Endothelial cell of umbilical vein (primary cell): ENCODE measurements at regions not wholly inside any gene's neighbourhood (a gene's known extent, or its start where the extent isn't known, plus 50 kb on each side); places are given as distances from the start of the nearest gene placed in this dataset.

Experiments
- BruUV-seq: library from RNA; stranded (reverse); fragments of 400-500 nt; replicated peaks from 2 replicates; lab custom pipeline; 2021; lab: Mats Ljungman, UMichigan
- CTCF ChIA-PET: fragments of 300-600, 350-600 bp; sonication (Branson Sonifier 250); formaldehyde crosslinking; loops from one replicate; lab custom pipeline; 2021; ENCODE audit warnings: antibody characterized with exemption, inconsistent platforms; lab: Charles Lee
- POLR2A ChIA-PET: fragments of 300-600, 350-600 bp; sonication (Branson Sonifier 250); formaldehyde crosslinking; loops from one replicate; lab custom pipeline; 2021; ENCODE audit warnings: antibody characterized with exemption, inconsistent platforms; lab: Charles Lee
- DNase-seq: peaks from one replicate; pipeline ENCODE4 v3.0.0-alpha.2; 2011; ENCODE audit warnings: low read depth, low spot score
- FAIRE-seq: peaks from 2 replicates; lab custom pipeline; 2011; peaks lifted over from hg19 to GRCh38; lab: Jason Lieb, UNC
- H2AFZ ChIP-seq: 2 replicates; pipeline ENCODE4 v1.6.0; 2012; ENCODE audit warnings: low read depth, low read length, control low read depth, inconsistent platforms
- H3K27ac ChIP-seq: 2 replicates; pipeline ENCODE4 v1.5.1; 2011; ENCODE audit warnings: low read depth, mild to moderate bottlenecking, control low read depth, low read length, moderate library complexity; ENCODE audit not compliant: insufficient read depth
- H3K27me3 ChIP-seq, 2 experiments: 2 replicates each; pipeline versions ENCODE4 v1.6.0 to v1.6.1; 2011; ENCODE audit warnings: low read length in 2 of 2, mixed read lengths in 1 of 2; ENCODE audit not compliant: control insufficient read depth in 2 of 2, insufficient read depth in 2 of 2
- H3K36me3 ChIP-seq, 2 experiments: 2 replicates in 1 of 2; 3 replicates in 1 of 2; pipeline ENCODE4 v1.5.1; 2011; ENCODE audit warnings: low read length in 2 of 2, mild to moderate bottlenecking in 1 of 2, moderate library complexity in 1 of 2; ENCODE audit not compliant: control insufficient read depth in 2 of 2, insufficient read depth in 2 of 2; ENCODE audit errors: extremely low read depth in 1 of 2
- H3K4me1 ChIP-seq: 3 replicates; pipeline ENCODE4 v1.5.1; 2011; ENCODE audit warnings: mild to moderate bottlenecking, low read length; ENCODE audit not compliant: control insufficient read depth, insufficient read depth; ENCODE audit errors: extremely low read depth
- H3K4me2 ChIP-seq: 2 replicates; pipeline ENCODE4 v1.6.1; 2011; ENCODE audit warnings: low read length, control low read depth, mixed read lengths; ENCODE audit not compliant: insufficient read depth
- H3K4me3 ChIP-seq, 3 experiments: fragments of 200-600 bp in 1 of 3; sonication (generic), shearing (Covaris generic) in 1 of 3; replicated peaks in 1 of 3; 2 replicates each; pipeline ENCODE4 v1.5.1; 2011 to 2016; ENCODE audit warnings: control low read depth in 3 of 3, low read length in 3 of 3, mild to moderate bottlenecking in 2 of 3, inconsistent platforms in 1 of 3, low read depth in 1 of 3, moderate library complexity in 1 of 3; ENCODE audit not compliant: insufficient read depth in 1 of 3
- H3K79me2 ChIP-seq: 2 replicates; pipeline ENCODE4 v1.6.0; 2012; ENCODE audit warnings: low read length, inconsistent platforms; ENCODE audit not compliant: control insufficient read depth, insufficient read depth
- H3K9ac ChIP-seq: replicated peaks from 2 replicates; pipeline ENCODE3; 2011; ENCODE audit warnings: low read length, control low read depth; ENCODE audit not compliant: insufficient read depth; ENCODE audit errors: extremely low read depth
- H3K9me1 ChIP-seq: replicated peaks from 3 replicates; pipeline ENCODE4 v1.6.0; 2011; ENCODE audit warnings: mild to moderate bottlenecking, low read length; ENCODE audit not compliant: control insufficient read depth, insufficient read depth; ENCODE audit errors: extremely low read depth
- H3K9me3 ChIP-seq: replicated peaks from 2 replicates; pipeline ENCODE4 v1.5.1; 2012; ENCODE audit warnings: low read length, inconsistent platforms; ENCODE audit not compliant: control insufficient read depth, insufficient read depth
- H4K20me1 ChIP-seq: replicated peaks from 2 replicates; pipeline ENCODE3; 2011; ENCODE audit warnings: mild to moderate bottlenecking, low read length; ENCODE audit not compliant: control insufficient read depth, insufficient read depth; ENCODE audit errors: extremely low read depth
- EZH2 ChIP-seq: IDR thresholded peaks from 2 replicates; pipeline ENCODE4 v1.6.1; 2012; ENCODE audit warnings: borderline replicate concordance, low read depth, mild to moderate bottlenecking, moderate library complexity, low read length, inconsistent platforms; ENCODE audit not compliant: severe bottlenecking
- FOS ChIP-seq: IDR thresholded peaks from 2 replicates; pipeline ENCODE4 v1.6.1; 2011; ENCODE audit warnings: mild to moderate bottlenecking, low read length, moderate library complexity, borderline replicate concordance; ENCODE audit not compliant: insufficient read depth
- GATA2 ChIP-seq: IDR thresholded peaks from 2 replicates; pipeline ENCODE4 v1.7.0; 2011; ENCODE audit warnings: low read depth, mild to moderate bottlenecking, moderate library complexity, mixed read lengths, low read length; ENCODE audit not compliant: insufficient read length, insufficient read depth
- JUN ChIP-seq: IDR thresholded peaks from 2 replicates; pipeline ENCODE4 v1.6.1; 2011; ENCODE audit warnings: borderline replicate concordance, low read depth; ENCODE audit not compliant: insufficient read length, insufficient read depth
- MYC ChIP-seq: IDR thresholded peaks from one replicate; pipeline ENCODE4 v1.6.1; 2011; ENCODE audit warnings: mild to moderate bottlenecking, low read depth, low read length
- POLR2A ChIP-seq: IDR thresholded peaks from 2 replicates; pipeline ENCODE4 v1.6.1; 2012; ENCODE audit warnings: low read depth, mild to moderate bottlenecking, control low read depth, low read length
- POLR2AphosphoS5 ChIP-seq: IDR thresholded peaks from 2 replicates; pipeline ENCODE4 v1.6.1; 2012; ENCODE audit warnings: low read depth, mild to moderate bottlenecking, control low read depth, low read length, moderate library complexity; ENCODE audit not compliant: insufficient read depth
- dilution Hi-C: fragments of 300-500 bp; cut with MboI; formaldehyde crosslinking; loops from one replicate; pipeline ENCODE4 v1.15.0; 2019; ENCODE audit warnings: low sequenced_read_pairs; ENCODE audit not compliant: extremely low pct_ligation_motif_present
- intact Hi-C: fragments of 100-400 bp; cut with micrococcal nuclease; formaldehyde crosslinking; loops from one replicate; pipeline ENCODE4 v1.10.0; 2022
- TF ChIP-seq, protein P1 (sequence below), 2 donors: IDR thresholded peaks; 1 replicate in 1 of 2; 2 replicates in 1 of 2; pipeline ENCODE4 v1.5.1; 2011; ENCODE audit warnings: low read length in 2 of 2, mild to moderate bottlenecking in 2 of 2, moderate library complexity in 2 of 2, control low read depth in 1 of 2, inconsistent platforms in 1 of 2, low read depth in 1 of 2; ENCODE audit not compliant: insufficient read depth in 1 of 2; ENCODE audit errors: extremely low read depth in 1 of 2
- TF ChIP-seq, protein P2 (sequence below): IDR thresholded peaks from 2 replicates; pipeline ENCODE4 v1.6.1; 2011; ENCODE audit not compliant: insufficient read depth, insufficient read length

DNA sequence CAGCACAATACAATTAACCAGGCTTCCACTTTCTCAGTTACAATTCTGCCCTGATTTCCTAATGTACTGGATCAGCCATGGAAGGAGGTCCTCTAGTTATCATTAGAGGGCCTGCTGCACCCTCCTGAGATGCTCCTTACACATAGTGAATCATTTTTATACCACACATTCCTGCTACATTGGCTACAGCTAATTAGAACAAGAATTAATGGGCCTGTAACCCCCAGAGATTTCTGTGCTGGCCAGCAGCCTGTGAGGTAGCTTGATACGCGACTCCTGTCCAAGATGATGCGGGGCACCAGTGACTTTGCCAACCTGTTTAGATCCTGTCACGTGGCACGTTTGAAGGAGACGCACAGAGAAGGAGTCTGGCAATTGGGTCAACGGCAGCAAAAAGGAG is 422.8 kb downstream of the EPM2A start:
- no TSS peak for BruUV-seq
- H3K36me3 ChIP-seq = no peaks in the 10 kb centered on the region
- H2AFZ ChIP-seq = no peak overlapping the region
- H3K4me2 ChIP-seq = no peak overlapping the region
- no peaks in the 10 kb centered on the region for H3K27me3 ChIP-seq
- no peak for FAIRE-seq
- TF ChIP-seq MYC (no peak), GATA2 (no peak), FOS (no peak), POLR2A (no peak), POLR2AphosphoS5 (no peak), JUN (no peak), EZH2 (no peak)
- TF ChIP-seq, protein P1, sequence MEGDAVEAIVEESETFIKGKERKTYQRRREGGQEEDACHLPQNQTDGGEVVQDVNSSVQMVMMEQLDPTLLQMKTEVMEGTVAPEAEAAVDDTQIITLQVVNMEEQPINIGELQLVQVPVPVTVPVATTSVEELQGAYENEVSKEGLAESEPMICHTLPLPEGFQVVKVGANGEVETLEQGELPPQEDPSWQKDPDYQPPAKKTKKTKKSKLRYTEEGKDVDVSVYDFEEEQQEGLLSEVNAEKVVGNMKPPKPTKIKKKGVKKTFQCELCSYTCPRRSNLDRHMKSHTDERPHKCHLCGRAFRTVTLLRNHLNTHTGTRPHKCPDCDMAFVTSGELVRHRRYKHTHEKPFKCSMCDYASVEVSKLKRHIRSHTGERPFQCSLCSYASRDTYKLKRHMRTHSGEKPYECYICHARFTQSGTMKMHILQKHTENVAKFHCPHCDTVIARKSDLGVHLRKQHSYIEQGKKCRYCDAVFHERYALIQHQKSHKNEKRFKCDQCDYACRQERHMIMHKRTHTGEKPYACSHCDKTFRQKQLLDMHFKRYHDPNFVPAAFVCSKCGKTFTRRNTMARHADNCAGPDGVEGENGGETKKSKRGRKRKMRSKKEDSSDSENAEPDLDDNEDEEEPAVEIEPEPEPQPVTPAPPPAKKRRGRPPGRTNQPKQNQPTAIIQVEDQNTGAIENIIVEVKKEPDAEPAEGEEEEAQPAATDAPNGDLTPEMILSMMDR (IDR thresholded peaks at IDR 0.05; ENCODE audit: extremely low read depth in 1 of 2, insufficient read depth in 1 of 2, low read depth in 1 of 2, low read length in 2 of 2) = no peak
- TF ChIP-seq, protein P2, sequence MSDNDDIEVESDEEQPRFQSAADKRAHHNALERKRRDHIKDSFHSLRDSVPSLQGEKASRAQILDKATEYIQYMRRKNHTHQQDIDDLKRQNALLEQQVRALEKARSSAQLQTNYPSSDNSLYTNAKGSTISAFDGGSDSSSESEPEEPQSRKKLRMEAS = no peak
- H3K9me3 ChIP-seq = no peaks in the 10 kb centered on the region
- no peaks in the 10 kb centered on the region for H4K20me1 ChIP-seq
- dilution Hi-C loops (no loop called here), intact Hi-C loops (no loop called here)
- no peaks in the 10 kb centered on the region for H3K4me1 ChIP-seq
- no peak overlapping the region for H3K4me3 ChIP-seq
- no peak overlapping the region for H3K27ac ChIP-seq
- no peak overlapping the region for H3K9ac ChIP-seq
- POLR2A ChIA-PET = no interaction called here
- DNase-seq = no peak
- no peaks in the 10 kb centered on the region for H3K9me1 ChIP-seq
- H3K79me2 ChIP-seq = no peaks in the 10 kb centered on the region
- CTCF ChIA-PET = no interaction called here
